AG09309 (cell line): ENCODE measurements at regions not wholly inside any gene's neighbourhood (a gene's known extent, or its start where the extent isn't known, plus 50 kb on each side); places are given as distances from the start of the nearest gene placed in this dataset.

Experiments used
- DNase-seq: peaks from one replicate; pipeline ENCODE4 v3.0.0-alpha.2; 2010; ENCODE audit warnings: low read depth
- H3K4me3 ChIP-seq: 2 replicates; pipeline ENCODE4 v1.5.1; 2011; ENCODE audit warnings: mild to moderate bottlenecking, low read depth, low read length, moderate library complexity; ENCODE audit not compliant: control insufficient read depth
- TF ChIP-seq, protein P1 (sequence below): IDR thresholded peaks from 2 replicates; pipeline ENCODE4 v1.5.1; 2011; ENCODE audit warnings: mild to moderate bottlenecking, low read depth, low read length, inconsistent platforms; ENCODE audit not compliant: insufficient read depth, control insufficient read depth; ENCODE audit errors: missing control alignments

DNA sequence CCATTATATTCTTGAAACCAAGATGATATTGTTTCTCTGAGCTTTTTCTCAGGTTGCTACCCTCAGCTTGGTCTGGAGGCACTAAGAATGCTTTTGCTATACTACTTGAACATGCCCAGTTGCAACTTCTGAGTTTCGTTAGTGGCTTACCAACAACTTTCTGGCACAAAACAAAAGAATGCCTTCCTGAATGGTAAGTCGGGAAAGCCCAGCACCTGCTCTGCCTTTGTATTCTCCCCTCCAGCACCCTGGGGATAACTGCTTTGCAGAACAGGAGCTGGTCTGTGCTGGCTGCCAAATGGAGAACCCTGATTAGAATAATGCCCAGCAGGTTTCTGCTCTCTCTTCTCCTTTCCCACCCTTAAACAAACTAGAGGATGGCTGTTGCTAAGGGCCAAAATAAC is 149.3 kb downstream of the TGFB2 start:
- DNase-seq, result no peak
- no peak overlapping the region for H3K4me3 ChIP-seq
- TF ChIP-seq, protein P1, sequence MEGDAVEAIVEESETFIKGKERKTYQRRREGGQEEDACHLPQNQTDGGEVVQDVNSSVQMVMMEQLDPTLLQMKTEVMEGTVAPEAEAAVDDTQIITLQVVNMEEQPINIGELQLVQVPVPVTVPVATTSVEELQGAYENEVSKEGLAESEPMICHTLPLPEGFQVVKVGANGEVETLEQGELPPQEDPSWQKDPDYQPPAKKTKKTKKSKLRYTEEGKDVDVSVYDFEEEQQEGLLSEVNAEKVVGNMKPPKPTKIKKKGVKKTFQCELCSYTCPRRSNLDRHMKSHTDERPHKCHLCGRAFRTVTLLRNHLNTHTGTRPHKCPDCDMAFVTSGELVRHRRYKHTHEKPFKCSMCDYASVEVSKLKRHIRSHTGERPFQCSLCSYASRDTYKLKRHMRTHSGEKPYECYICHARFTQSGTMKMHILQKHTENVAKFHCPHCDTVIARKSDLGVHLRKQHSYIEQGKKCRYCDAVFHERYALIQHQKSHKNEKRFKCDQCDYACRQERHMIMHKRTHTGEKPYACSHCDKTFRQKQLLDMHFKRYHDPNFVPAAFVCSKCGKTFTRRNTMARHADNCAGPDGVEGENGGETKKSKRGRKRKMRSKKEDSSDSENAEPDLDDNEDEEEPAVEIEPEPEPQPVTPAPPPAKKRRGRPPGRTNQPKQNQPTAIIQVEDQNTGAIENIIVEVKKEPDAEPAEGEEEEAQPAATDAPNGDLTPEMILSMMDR, result no peak

DNA sequence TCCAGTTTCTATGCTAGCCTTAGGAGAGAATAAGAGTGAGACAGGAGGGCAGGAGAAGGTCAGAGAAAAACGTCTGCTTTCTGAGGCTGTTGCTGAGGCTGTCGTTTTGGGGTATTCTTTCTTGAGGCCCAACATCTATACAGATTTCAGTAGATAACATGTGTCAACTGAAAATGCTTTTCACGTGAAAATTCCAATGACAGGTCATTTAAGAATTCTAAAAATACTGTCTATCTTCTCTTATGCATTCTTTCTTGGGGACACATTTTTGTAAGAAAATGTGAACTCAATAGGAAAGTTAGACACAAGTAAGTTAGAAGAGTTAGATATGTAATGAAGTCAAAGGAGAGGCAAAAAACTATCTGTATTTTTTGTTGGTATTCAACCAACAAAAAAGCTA is 150.8 kb downstream of the TGFB2 start:
- TF ChIP-seq, protein P1, result no peak
- DNase-seq, result no peak
- H3K4me3 ChIP-seq, result no peak overlapping the region

GRCh38 chr1:218496561-218496960 is 151.4 kb downstream of the TGFB2 start:
- DNase-seq, result peak; percentile 100
- TF ChIP-seq, protein P1, result no peak
- no peak overlapping the region for H3K4me3 ChIP-seq

GRCh38 chr1:218498056-218498938 is 153.2 kb downstream of the TGFB2 start:
- TF ChIP-seq, protein P1, result no peak
- no peak for DNase-seq
- peak overlapping the region; percentile 30 for H3K4me3 ChIP-seq

DNA sequence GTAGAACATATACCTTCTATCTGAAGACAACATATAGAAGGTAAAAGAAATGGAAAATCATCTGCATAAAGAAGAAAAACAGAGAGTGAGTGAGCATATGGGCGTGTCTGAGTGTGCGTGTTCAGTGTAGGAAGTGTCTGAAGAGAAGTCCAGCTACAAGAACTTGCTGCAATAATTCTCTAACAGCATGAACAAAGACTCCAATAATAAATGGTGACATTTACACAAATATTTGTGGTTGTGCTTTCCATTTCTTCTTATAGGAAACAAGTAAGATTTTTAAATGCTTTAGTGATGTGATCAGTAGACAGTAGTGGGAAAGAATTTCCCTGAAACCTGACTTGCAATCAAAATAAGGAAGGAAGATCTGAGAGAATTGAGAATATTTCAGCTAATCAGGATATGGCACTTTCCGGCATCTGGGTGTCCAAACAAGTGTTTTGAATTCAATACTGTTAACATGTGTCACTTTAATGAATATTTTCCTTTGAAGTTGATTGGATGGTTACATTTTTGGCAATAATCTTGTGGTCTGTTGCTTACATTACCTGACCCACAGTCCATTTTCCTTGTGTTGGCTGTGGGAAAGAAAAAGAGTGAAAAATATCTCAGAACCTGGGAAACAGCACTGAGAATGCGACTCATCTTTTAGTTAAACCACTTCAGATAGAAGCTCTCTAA is 154.0 kb downstream of the TGFB2 start:
- TF ChIP-seq, protein P1, result no peak
- H3K4me3 ChIP-seq, result peak overlapping the region; percentile 30
- peak; percentile 87 for DNase-seq

DNA sequence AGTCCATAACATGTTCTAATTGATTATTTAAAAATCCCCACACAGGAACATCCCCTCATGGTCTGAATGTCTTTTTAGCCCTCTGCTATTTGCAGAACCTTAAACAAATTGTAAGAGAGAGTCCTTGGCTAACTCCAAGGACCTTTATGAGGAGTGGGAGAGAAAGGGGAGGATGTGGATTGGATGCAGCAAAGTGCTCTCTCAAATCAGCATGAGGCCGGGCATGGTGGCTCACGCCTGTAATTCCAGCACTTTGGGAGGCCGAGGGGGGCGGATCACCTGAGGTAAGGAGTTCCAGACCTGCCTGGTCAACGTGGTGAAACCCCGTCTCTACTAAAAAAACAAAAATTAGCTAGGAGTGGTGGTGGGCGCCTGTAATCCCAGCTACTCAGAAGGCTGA is 154.8 kb downstream of the TGFB2 start:
- H3K4me3 ChIP-seq, result no peak overlapping the region
- TF ChIP-seq, protein P1, result no peak
- no peak for DNase-seq
